CD4-positive, alpha-beta T cell treated with Interleukin-2 at 100 ng/mL for 4 hours (primary cell): ENCODE measurements at regions not wholly inside any gene's neighbourhood (a gene's known extent, or its start where the extent isn't known, plus 50 kb on each side); places are given as distances from the start of the nearest gene placed in this dataset.

Source experiments
- DNase-seq: peaks from one replicate; pipeline ENCODE4 v3.0.0-alpha.2; 2020; ENCODE audit warnings: low spot score

DNA sequence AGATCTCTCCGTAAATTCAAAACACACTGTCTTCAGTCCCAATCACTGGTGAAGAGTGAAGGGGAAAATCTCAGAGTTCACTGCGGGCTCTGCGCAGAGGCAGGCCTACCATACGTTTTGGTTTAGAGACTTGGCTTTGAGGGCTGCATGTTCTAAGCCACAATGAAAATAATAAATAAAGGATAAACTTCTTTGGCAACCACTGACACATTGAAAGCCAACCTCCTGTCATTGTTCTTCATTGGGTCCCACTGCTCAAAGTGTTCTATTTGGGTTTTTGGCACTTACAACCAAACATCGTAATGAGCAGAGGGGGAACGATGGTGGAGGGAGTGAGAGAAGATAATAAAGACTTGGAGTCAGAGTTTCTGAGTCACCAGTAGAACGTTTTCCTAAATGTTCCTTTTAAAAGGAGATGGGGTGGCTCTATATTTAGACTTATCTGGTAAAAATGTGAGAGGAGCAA, 472.9 kb downstream of the SOX6 start:
- no peak for DNase-seq

DNA sequence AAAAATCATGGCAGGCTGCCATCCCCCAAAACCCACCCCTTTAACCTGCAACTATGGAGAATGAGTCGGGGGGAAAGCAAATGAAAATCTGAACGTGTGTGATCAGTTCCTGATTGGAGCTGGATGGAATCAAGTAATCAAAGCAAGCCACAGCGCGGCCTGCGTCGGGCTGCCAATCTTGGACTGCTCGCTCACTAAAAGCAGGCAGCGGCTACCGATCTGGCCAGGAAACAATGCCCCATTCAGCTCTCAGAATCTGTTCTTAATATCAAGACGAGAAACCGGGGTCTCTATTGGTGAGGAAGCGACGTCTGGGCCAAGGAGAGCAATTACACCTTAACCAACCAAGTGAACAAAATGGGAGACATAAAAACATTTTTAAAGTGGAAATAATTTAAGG, 472.2 kb downstream of the SOX6 start:
- DNase-seq: no peak

GRCh38 chr11:15884777-15885540, 471.4 kb downstream of the SOX6 start:
- DNase-seq: no peak

GRCh38 chr11:15885854-15886253, 470.5 kb downstream of the SOX6 start:
- DNase-seq: no peak

- no peak for DNase-seq
These were observed 470.0 kb downstream of the SOX6 start for GRCh38 chr11:15886299-15886698.

GRCh38 chr11:15886866-15887265, 469.5 kb downstream of the SOX6 start:
- DNase-seq: no peak

GRCh38 chr11:15888556-15889345, 467.6 kb downstream of the SOX6 start:
- DNase-seq: no peak

GRCh38 chr11:15889363-15890030, 466.8 kb downstream of the SOX6 start:
- DNase-seq: no peak

DNA sequence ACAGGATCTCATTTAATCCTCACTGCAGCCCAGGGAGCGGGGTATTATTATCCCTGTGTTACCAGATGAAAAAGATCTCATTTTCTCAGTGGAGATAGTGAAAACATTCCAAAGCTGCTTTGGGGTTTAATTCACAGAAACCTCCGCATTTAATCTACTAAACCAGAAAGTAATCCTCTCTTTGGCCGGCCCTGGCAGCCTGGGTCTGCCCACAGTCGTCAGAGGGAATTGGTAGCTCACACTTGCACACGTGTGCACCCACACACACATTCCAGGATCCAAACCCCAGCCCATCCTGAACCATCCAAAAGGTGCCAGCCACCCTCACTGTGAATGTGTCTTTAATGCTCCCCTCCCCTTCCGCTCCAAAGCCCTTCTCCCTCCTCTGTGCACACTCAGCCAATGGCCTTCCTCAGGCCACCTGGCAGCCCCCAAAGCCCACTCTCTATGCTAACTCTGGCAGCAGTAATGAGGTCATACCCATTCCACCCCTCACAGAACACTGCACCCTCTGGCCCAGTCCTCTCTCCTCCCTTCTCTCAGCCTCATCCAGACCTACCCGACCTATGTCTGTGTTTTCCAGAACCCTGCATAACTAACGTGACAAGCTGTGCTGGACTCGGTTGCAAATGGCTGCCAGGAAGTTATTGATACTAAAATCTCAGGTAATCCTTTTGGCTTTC, 466.2 kb downstream of the SOX6 start:
- DNase-seq: no peak

DNA sequence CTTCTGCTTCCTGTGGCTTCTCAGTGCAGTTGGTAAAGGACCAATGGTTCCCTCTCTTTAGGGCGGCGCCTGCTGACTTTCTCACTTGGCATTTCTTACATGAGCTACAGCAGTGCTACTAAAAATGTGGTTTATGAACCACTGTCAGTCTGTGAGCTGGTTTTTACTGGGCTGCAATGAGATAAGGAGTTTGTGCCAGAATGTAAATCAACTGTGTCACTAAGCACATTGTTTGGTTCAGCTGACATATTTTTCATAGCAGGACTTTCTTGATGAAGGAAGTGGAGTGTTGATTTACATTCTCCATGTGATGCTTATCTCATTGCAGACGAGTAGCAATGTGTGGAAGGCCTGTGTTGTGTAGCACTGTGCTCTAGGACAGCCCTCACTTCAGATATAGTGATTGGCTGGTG, 463.3 kb downstream of the SOX6 start:
- no peak for DNase-seq

GRCh38 chr11:15896026-15896425, 460.3 kb downstream of the SOX6 start:
- no peak for DNase-seq

DNA sequence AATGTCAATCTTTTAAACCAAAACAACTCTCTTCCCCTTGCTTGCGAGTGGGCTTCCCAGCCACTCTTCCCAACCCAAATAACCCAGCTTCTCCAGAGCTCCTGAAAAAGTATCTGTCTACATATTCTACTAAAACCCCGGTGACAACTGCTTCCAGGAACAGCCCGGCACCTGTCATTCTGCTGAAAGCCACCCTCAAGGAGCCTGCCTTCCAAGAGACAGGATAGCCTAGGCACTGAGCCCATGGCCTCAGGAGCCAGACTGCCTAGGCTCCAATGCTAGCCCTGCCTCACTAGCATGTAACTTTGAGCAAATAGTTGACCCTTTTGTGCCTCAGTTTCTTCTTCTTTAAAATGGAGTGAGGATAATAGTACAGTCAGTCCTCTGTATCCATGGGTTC, 459.8 kb downstream of the SOX6 start:
- DNase-seq: no peak

GRCh38 chr11:15897211-15897960, 459.0 kb downstream of the SOX6 start:
- DNase-seq: no peak

- no peak for DNase-seq
These were observed 455.3 kb downstream of the SOX6 start for GRCh38 chr11:15901054-15901453.

DNA sequence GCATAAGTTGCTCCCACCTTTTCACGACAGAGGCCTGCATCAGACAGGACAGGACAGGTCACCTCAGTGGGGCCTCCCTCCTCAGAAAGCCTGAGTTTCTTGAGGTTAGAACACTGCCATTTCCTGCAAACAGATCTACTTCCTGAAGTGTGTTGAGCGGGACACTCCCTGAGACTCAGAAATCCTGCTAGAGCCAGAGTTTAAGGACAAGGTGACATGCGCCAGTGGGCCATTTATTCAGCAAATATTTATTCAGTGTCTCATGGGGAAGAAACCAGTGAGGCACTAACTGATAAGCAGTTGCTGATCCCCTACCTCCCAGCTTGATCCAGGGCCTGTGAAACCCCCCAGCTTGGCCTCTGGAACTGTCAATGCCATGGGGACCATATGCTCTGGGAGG, 454.6 kb downstream of the SOX6 start:
- DNase-seq: no peak

GRCh38 chr11:15903246-15903645, 453.1 kb downstream of the SOX6 start:
- no peak for DNase-seq

- DNase-seq: no peak
These were observed 450.8 kb downstream of the SOX6 start for GRCh38 chr11:15905366-15906104.

DNA sequence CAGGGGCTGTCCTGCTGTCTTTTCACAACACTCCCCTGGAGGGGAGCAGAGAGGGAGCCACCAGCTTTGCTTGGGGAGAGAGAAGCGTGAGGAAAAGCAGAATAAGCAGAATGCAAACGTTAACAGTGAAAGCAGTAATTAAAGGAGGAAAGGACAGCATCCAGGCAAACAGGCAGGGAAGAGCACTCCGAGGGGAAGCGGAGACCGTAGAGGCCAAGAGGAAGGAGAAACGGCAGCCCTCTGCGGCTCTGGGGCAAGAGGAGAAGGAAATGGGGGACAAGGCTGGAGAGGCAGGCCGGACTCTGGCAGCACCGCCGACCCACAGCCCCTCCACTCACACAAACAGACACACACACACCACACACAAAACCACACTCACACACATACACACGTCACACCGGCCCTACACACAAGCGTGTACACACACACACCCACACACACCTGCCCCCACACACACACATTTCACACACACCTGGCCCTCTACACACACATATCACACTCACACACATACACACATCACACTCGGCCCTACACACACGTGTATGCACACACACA, 449.8 kb downstream of the SOX6 start:
- no peak for DNase-seq

GRCh38 chr11:15907806-15908205, 448.5 kb downstream of the SOX6 start:
- no peak for DNase-seq

GRCh38 chr11:15909937-15910598, 446.3 kb downstream of the SOX6 start:
- DNase-seq: no peak
